ENCODE measurements at regions not wholly inside any gene's neighbourhood (a gene's known extent, or its start where the extent isn't known, plus 50 kb on each side); places are given as distances from the start of the nearest gene placed in this dataset.

DNA sequence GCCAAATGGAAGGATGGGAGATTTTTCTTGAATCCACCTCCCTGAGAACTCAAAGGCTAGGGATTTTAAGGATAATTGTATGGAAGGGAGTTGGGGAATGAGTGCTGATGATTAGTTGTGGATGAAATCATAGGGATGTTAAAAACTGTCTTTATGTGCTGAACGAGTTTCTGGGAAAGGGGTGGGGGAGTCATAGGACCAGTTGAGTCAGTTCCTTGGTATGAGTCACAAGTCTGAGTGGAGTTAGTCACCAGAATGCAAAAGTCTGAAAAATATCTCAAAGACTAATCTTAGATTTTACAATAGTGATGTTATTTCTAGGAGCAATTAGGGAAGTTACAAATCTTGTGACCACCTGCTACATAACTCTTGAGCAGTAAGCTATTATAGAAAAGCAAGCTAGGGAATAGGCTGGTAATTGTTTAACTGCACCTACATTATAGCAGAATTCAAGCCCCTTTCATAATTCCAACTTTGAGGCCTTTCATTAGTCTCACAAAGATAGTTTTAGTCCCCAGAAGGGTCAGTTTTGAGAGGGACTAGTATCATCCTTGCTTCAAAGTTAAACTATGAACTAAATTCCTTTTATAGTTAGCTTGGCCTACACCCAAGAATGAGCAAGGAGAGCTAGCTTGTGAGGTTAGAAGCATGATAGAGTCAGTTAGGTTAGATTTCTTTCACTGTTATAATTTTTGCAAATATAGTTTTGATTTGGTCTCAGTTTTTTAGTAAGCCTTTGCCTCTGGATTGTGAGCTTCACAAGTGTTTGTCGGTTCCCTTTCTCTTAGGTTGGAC is 668.0 kb downstream of the ETS1 start:
- TF ChIP-seq POLR2A (IDR thresholded peaks at IDR 0.05; ENCODE audit: low read depth, low read length) (no peak), POLR2AphosphoS5 (IDR thresholded peaks at IDR 0.05; ENCODE audit: low read length) (no peak)
- TF ChIP-seq, protein P1, sequence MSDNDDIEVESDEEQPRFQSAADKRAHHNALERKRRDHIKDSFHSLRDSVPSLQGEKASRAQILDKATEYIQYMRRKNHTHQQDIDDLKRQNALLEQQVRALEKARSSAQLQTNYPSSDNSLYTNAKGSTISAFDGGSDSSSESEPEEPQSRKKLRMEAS (IDR thresholded peaks at IDR 0.05; ENCODE audit: low read depth, low read length), result no peak
- TF ChIP-seq, protein P2, sequence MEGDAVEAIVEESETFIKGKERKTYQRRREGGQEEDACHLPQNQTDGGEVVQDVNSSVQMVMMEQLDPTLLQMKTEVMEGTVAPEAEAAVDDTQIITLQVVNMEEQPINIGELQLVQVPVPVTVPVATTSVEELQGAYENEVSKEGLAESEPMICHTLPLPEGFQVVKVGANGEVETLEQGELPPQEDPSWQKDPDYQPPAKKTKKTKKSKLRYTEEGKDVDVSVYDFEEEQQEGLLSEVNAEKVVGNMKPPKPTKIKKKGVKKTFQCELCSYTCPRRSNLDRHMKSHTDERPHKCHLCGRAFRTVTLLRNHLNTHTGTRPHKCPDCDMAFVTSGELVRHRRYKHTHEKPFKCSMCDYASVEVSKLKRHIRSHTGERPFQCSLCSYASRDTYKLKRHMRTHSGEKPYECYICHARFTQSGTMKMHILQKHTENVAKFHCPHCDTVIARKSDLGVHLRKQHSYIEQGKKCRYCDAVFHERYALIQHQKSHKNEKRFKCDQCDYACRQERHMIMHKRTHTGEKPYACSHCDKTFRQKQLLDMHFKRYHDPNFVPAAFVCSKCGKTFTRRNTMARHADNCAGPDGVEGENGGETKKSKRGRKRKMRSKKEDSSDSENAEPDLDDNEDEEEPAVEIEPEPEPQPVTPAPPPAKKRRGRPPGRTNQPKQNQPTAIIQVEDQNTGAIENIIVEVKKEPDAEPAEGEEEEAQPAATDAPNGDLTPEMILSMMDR (IDR thresholded peaks at IDR 0.05 in 2 of 3, conservative IDR thresholded peaks at IDR 0.05 in 1 of 3; ENCODE audit: control insufficient read depth in 2 of 3, extremely low read depth in 1 of 3, insufficient read depth in 1 of 3, low read depth in 3 of 3, low read length in 3 of 3), result no peak

All from GM12878 (cell line).